Neural progenitor cell (in vitro differentiated cells): ENCODE measurements at regions not wholly inside any gene's neighbourhood (a gene's known extent, or its start where the extent isn't known, plus 50 kb on each side); places are given as distances from the start of the nearest gene placed in this dataset.

Experiments used
- DNase-seq: peaks from one replicate; pipeline ENCODE4 v3.0.0-alpha.2; 2016; ENCODE audit warnings: low spot score
- H2AFZ ChIP-seq: fragments of 200-600 bp; sonication (generic); replicated peaks from 2 replicates; pipeline ENCODE4 v1.6.1; 2016; ENCODE audit warnings: antibody characterized with exemption
- H3F3A ChIP-seq: fragments of 200-600 bp; sonication (generic); 2 replicates; pipeline ENCODE4 v1.6.1; 2016; ENCODE audit warnings: antibody characterized with exemption, low read depth
- H3K27ac ChIP-seq: fragments of 200-600 bp; sonication (generic); 2 replicates; pipeline ENCODE4 v1.5.1; 2016; ENCODE audit warnings: mild to moderate bottlenecking
- H3K27me3 ChIP-seq: fragments of 200-600 bp; sonication (generic); 2 replicates; pipeline ENCODE4 v1.6.1; 2016; ENCODE audit warnings: mild to moderate bottlenecking, moderate library complexity
- H3K36me3 ChIP-seq: fragments of 200-600 bp; sonication (generic); 2 replicates; pipeline ENCODE4 v1.5.1; 2016
- H3K4me1 ChIP-seq: fragments of 200-600 bp; sonication (generic); 2 replicates; pipeline ENCODE4 v1.6.1; 2016; ENCODE audit warnings: mixed run types
- H3K4me2 ChIP-seq: fragments of 200-600 bp; sonication (generic); 2 replicates; pipeline ENCODE4 v1.6.1; 2016
- H3K4me3 ChIP-seq: fragments of 200-600 bp; sonication (generic); 2 replicates; pipeline ENCODE4 v1.5.1; 2016
- H3K79me2 ChIP-seq: fragments of 200-600 bp; sonication (generic); 2 replicates; pipeline ENCODE4 v1.6.1; 2016; ENCODE audit warnings: low read depth
- H3K9ac ChIP-seq: fragments of 200-600 bp; sonication (generic); 2 replicates; pipeline ENCODE4 v1.6.1; 2016
- H3K9me3 ChIP-seq: fragments of 200-600 bp; sonication (generic); 2 replicates; pipeline ENCODE4 v1.5.1; 2016; ENCODE audit warnings: low read depth
- H4K20me1 ChIP-seq: fragments of 200-600 bp; sonication (generic); 2 replicates; pipeline ENCODE4 v1.6.1; 2016; ENCODE audit warnings: low read depth
- H3K27ac Mint-ChIP-seq: 3 replicates; pipeline ENCODE4 v1.8.0; 2021; ENCODE audit warnings: mixed read lengths
- H3K27me3 Mint-ChIP-seq: 2 replicates; pipeline ENCODE4 v1.8.0; 2022; ENCODE audit warnings: low read depth, mild to moderate bottlenecking, inconsistent platforms, moderate library complexity, mixed read lengths; ENCODE audit not compliant: insufficient read depth
- H3K36me3 Mint-ChIP-seq: 3 replicates; pipeline ENCODE4 v1.8.0; 2021; ENCODE audit warnings: mixed read lengths
- H3K4me1 Mint-ChIP-seq: 3 replicates; pipeline ENCODE4 v1.8.0; 2021; ENCODE audit warnings: mixed read lengths
- H3K4me3 Mint-ChIP-seq: 3 replicates; pipeline ENCODE4 v1.8.0; 2021; ENCODE audit warnings: mild to moderate bottlenecking, moderate library complexity, mixed read lengths
- H3K9me3 Mint-ChIP-seq: 3 replicates; pipeline ENCODE4 v1.8.0; 2020; ENCODE audit warnings: mixed read lengths
- CTCF ChIP-seq: fragments of 200-600 bp; sonication (generic); IDR thresholded peaks from 2 replicates; pipeline ENCODE4 v1.5.1; 2017; ENCODE audit warnings: antibody characterized with exemption, mild to moderate bottlenecking
- EZH2 ChIP-seq: fragments of 200-600 bp; sonication (generic); IDR thresholded peaks from 2 replicates; pipeline ENCODE4 v1.6.1; 2017; ENCODE audit warnings: antibody characterized with exemption, mild to moderate bottlenecking, moderate library complexity
- EZH2phosphoT487 ChIP-seq: fragments of 200-600 bp; sonication (generic); IDR thresholded peaks from 2 replicates; pipeline ENCODE4 v1.6.1; 2017; ENCODE audit warnings: antibody characterized with exemption

- H3K36me3 Mint-ChIP-seq, result no peaks in the 10 kb centered on the region
- Histone ChIP-seq H3K4me2 (no peak overlapping the region), H3K79me2 (no peaks in the 10 kb centered on the region), H3F3A (no peaks in the 10 kb centered on the region), H3K4me3 (no peak overlapping the region), H3K27me3 (no peaks in the 10 kb centered on the region), H4K20me1 (no peaks in the 10 kb centered on the region), H3K27ac (no peak overlapping the region), H3K9ac (no peak overlapping the region), H2AFZ (peak overlapping the region; percentile 5), H3K4me1 (peaks cover 8% of the 10 kb centered on the region), H3K36me3 (no peaks in the 10 kb centered on the region), H3K9me3 (no peaks in the 10 kb centered on the region)
- peaks cover 6% of the 10 kb centered on the region for H3K27me3 Mint-ChIP-seq
- no peak for TF ChIP-seq CTCF
- no peak for TF ChIP-seq EZH2
- no peak for TF ChIP-seq EZH2phosphoT487
- peaks cover 5% of the 10 kb centered on the region for H3K9me3 Mint-ChIP-seq
- no peak for DNase-seq
- H3K27ac Mint-ChIP-seq, result no peak overlapping the region
- peak overlapping the region; percentile 43 for H3K4me3 Mint-ChIP-seq
- peaks cover 9% of the 10 kb centered on the region for H3K4me1 Mint-ChIP-seq
Observed at GRCh38 chr5:158223054-158223600, 364.2 kb upstream of the CLINT1 start.

- peaks cover 4% of the 10 kb centered on the region for H3K27me3 Mint-ChIP-seq
- Histone ChIP-seq H3K9me3 (no peaks in the 10 kb centered on the region), H4K20me1 (no peaks in the 10 kb centered on the region), H3K27ac (no peak overlapping the region), H3K27me3 (no peaks in the 10 kb centered on the region), H3K4me3 (no peak overlapping the region), H3F3A (no peaks in the 10 kb centered on the region), H3K9ac (no peak overlapping the region), H3K4me1 (no peaks in the 10 kb centered on the region), H3K79me2 (no peaks in the 10 kb centered on the region), H2AFZ (peak overlapping the region; percentile 94), H3K36me3 (no peaks in the 10 kb centered on the region), H3K4me2 (no peak overlapping the region)
- peaks cover 6% of the 10 kb centered on the region for H3K9me3 Mint-ChIP-seq
- H3K4me1 Mint-ChIP-seq, result no peaks in the 10 kb centered on the region
- no peaks in the 10 kb centered on the region for H3K36me3 Mint-ChIP-seq
- no peak for DNase-seq
- no peak overlapping the region for H3K27ac Mint-ChIP-seq
- no peak for TF ChIP-seq EZH2phosphoT487
- no peak for TF ChIP-seq CTCF
- no peak for TF ChIP-seq EZH2
- H3K4me3 Mint-ChIP-seq, result no peak overlapping the region
Observed at GRCh38 chr5:158212917-158213316, 354.0 kb upstream of the CLINT1 start.

GRCh38 chr5:158212237-158212636 is 353.3 kb upstream of the CLINT1 start:
- Mint-ChIP-seq H3K4me1 (no peaks in the 10 kb centered on the region), H3K27me3 (peaks cover 5% of the 10 kb centered on the region), H3K27ac (no peak overlapping the region), H3K9me3 (peaks cover 5% of the 10 kb centered on the region), H3K4me3 (no peak overlapping the region), H3K36me3 (no peaks in the 10 kb centered on the region)
- no peaks in the 10 kb centered on the region for H3K9me3 ChIP-seq
- no peaks in the 10 kb centered on the region for H4K20me1 ChIP-seq
- H3K27me3 ChIP-seq, result no peaks in the 10 kb centered on the region
- H3K4me1 ChIP-seq, result no peaks in the 10 kb centered on the region
- TF ChIP-seq CTCF (no peak), EZH2 (no peak), EZH2phosphoT487 (no peak)
- no peak overlapping the region for H3K4me2 ChIP-seq
- no peak overlapping the region for H3K27ac ChIP-seq
- no peak overlapping the region for H3K4me3 ChIP-seq
- no peaks in the 10 kb centered on the region for H3K79me2 ChIP-seq
- H3F3A ChIP-seq, result no peaks in the 10 kb centered on the region
- DNase-seq, result no peak
- no peak overlapping the region for H2AFZ ChIP-seq
- H3K9ac ChIP-seq, result no peak overlapping the region
- no peaks in the 10 kb centered on the region for H3K36me3 ChIP-seq
